ENCODE measurements at regions not wholly inside any gene's neighbourhood (a gene's known extent, or its start where the extent isn't known, plus 50 kb on each side); places are given as distances from the start of the nearest gene placed in this dataset.

GRCh38 chr1:199743227-199743626 lies 284.3 kb upstream of the NR5A2 start:
- H3K9me2 ChIP-seq (replicated peaks; ENCODE audit: insufficient read depth, low read length): no peaks in the 10 kb centered on the region

DNA sequence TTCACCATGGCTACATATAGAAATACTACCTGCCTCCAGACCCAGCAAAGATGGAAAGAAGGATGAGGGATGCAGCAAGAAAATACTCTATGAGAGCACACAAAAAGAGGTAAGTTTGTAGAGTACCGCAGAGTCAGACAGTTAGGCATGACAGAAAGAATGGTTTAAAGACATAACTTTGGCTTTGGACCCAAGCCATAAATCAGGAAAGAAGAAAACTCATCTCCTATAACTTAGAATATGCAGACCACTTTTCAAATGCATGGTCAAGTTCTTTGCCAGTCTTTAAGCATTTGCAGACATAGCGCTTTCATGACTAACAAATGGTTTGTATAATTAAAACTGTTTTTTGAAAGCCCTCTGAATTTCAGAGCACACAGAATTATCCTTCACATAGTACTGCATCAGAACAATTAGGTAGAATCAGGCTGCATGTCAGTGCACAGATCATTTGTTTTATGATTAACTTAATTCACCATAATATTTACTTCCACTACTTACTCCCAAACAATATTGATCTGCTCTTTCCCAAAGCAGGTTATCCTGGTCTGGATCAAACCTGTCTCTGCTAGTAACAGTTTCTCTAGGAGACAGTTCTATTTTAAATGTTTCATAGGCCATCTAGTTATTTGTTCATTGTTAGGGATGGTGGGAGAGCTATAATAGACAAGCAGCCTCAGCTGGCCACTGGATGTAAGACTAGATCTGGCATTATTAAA lies 280.7 kb upstream of the NR5A2 start:
- Histone ChIP-seq H3K9ac (ENCODE audit: low read length) (no peak overlapping the region), H3K4me2 (ENCODE audit: low read depth, low read length, poor library complexity, severe bottlenecking) (no peak overlapping the region), H3K27me3 (ENCODE audit: low read length) (no peaks in the 10 kb centered on the region), H3K79me2 (ENCODE audit: insufficient read depth, low read length) (no peaks in the 10 kb centered on the region), H3K9me2 (replicated peaks; ENCODE audit: insufficient read depth, low read length) (no peaks in the 10 kb centered on the region), H3F3A (ENCODE audit: insufficient read depth) (no peaks in the 10 kb centered on the region), H3K9me3 (ENCODE audit: insufficient read depth, low read length) (no peaks in the 10 kb centered on the region), H4K20me1 (ENCODE audit: low read depth, low read length) (no peaks in the 10 kb centered on the region), H3K4me3 (ENCODE audit: insufficient read depth, low read length, poor library complexity, severe bottlenecking) (no peak overlapping the region), H2AFZ (ENCODE audit: low read depth, low read length, severe bottlenecking) (no peak overlapping the region), H3K27ac (ENCODE audit: low read depth, low read length) (no peak overlapping the region), H3K36me3 (ENCODE audit: low read length) (no peaks in the 10 kb centered on the region)
- TF ChIP-seq, protein P1, sequence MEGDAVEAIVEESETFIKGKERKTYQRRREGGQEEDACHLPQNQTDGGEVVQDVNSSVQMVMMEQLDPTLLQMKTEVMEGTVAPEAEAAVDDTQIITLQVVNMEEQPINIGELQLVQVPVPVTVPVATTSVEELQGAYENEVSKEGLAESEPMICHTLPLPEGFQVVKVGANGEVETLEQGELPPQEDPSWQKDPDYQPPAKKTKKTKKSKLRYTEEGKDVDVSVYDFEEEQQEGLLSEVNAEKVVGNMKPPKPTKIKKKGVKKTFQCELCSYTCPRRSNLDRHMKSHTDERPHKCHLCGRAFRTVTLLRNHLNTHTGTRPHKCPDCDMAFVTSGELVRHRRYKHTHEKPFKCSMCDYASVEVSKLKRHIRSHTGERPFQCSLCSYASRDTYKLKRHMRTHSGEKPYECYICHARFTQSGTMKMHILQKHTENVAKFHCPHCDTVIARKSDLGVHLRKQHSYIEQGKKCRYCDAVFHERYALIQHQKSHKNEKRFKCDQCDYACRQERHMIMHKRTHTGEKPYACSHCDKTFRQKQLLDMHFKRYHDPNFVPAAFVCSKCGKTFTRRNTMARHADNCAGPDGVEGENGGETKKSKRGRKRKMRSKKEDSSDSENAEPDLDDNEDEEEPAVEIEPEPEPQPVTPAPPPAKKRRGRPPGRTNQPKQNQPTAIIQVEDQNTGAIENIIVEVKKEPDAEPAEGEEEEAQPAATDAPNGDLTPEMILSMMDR (IDR thresholded peaks at IDR 0.05; ENCODE audit: insufficient read depth, low read length, poor library complexity, severe bottlenecking): no peak
- TF ChIP-seq EZH2phosphoT487 (conservative IDR thresholded peaks at IDR 0.05; ENCODE audit: low read length): no peak

More at GRCh38 chr1:199743227-199743626, 284.3 kb upstream of the NR5A2 start:
- Histone ChIP-seq H3K27ac (ENCODE audit: low read depth, low read length) (no peak overlapping the region), H3K4me3 (ENCODE audit: insufficient read depth, low read length, poor library complexity, severe bottlenecking) (no peak overlapping the region), H3K4me2 (ENCODE audit: low read depth, low read length, poor library complexity, severe bottlenecking) (no peak overlapping the region), H3K9ac (ENCODE audit: low read length) (no peak overlapping the region), H4K20me1 (ENCODE audit: low read depth, low read length) (no peaks in the 10 kb centered on the region), H3K27me3 (ENCODE audit: low read length) (no peaks in the 10 kb centered on the region), H2AFZ (ENCODE audit: low read depth, low read length, severe bottlenecking) (no peak overlapping the region), H3K9me3 (ENCODE audit: insufficient read depth, low read length) (no peaks in the 10 kb centered on the region), H3K36me3 (ENCODE audit: low read length) (no peaks in the 10 kb centered on the region), H3K79me2 (ENCODE audit: insufficient read depth, low read length) (no peaks in the 10 kb centered on the region), H3F3A (ENCODE audit: insufficient read depth) (no peaks in the 10 kb centered on the region)
- TF ChIP-seq EZH2phosphoT487 (conservative IDR thresholded peaks at IDR 0.05; ENCODE audit: low read length): no peak
- TF ChIP-seq, protein P1 (IDR thresholded peaks at IDR 0.05; ENCODE audit: insufficient read depth, low read length, poor library complexity, severe bottlenecking): no peak

- no peaks in the 10 kb centered on the region for H3K27me3 ChIP-seq (ENCODE audit: low read length)
Measured at GRCh38 chr1:199747984-199748383, 279.5 kb upstream of the NR5A2 start.

More at GRCh38 chr1:199747984-199748383, 279.5 kb upstream of the NR5A2 start:
- Histone ChIP-seq H4K20me1 (ENCODE audit: low read depth, low read length) (no peaks in the 10 kb centered on the region), H3F3A (ENCODE audit: insufficient read depth) (no peaks in the 10 kb centered on the region), H3K4me3 (ENCODE audit: insufficient read depth, low read length, poor library complexity, severe bottlenecking) (no peak overlapping the region), H3K27ac (ENCODE audit: low read depth, low read length) (no peak overlapping the region), H3K9ac (ENCODE audit: low read length) (no peak overlapping the region), H3K79me2 (ENCODE audit: insufficient read depth, low read length) (no peaks in the 10 kb centered on the region), H2AFZ (ENCODE audit: low read depth, low read length, severe bottlenecking) (no peak overlapping the region), H3K9me3 (ENCODE audit: insufficient read depth, low read length) (no peaks in the 10 kb centered on the region), H3K9me2 (replicated peaks; ENCODE audit: insufficient read depth, low read length) (no peaks in the 10 kb centered on the region), H3K36me3 (ENCODE audit: low read length) (no peaks in the 10 kb centered on the region), H3K4me2 (ENCODE audit: low read depth, low read length, poor library complexity, severe bottlenecking) (no peak overlapping the region)
- TF ChIP-seq EZH2phosphoT487 (conservative IDR thresholded peaks at IDR 0.05; ENCODE audit: low read length): no peak
- TF ChIP-seq, protein P1 (IDR thresholded peaks at IDR 0.05; ENCODE audit: insufficient read depth, low read length, poor library complexity, severe bottlenecking): no peak
